Stomach (tissue), 4 donors: ENCODE measurements at regions not wholly inside any gene's neighbourhood (a gene's known extent, or its start where the extent isn't known, plus 50 kb on each side); places are given as distances from the start of the nearest gene placed in this dataset.

ENCODE experiments used
- CTCF ChIP-seq, 7 experiments: fragments of 450-650 bp in 4 of 7; fragments of 200-600 bp in 3 of 7; sonication (generic) in 3 of 7; IDR thresholded peaks; one replicate each; pipeline ENCODE4 v1.5.1; 2016 to 2019; ENCODE audit warnings: antibody characterized with exemption in 7 of 7, control low read depth in 2 of 7, mild to moderate bottlenecking in 1 of 7
- POLR2A ChIP-seq, 4 donors: fragments of 450-650 bp; IDR thresholded peaks; one replicate each; pipeline ENCODE4 v1.6.1; 2016; ENCODE audit warnings: antibody characterized with exemption in 4 of 4, control low read depth in 2 of 4, mild to moderate bottlenecking in 1 of 4, moderate library complexity in 1 of 4
- POLR2AphosphoS5 ChIP-seq, 3 donors: sonication (generic); formaldehyde crosslinking; IDR thresholded peaks; one replicate each; pipeline ENCODE4 v1.6.1; 2016; ENCODE audit warnings: antibody characterized with exemption in 3 of 3

- TF ChIP-seq CTCF (IDR thresholded peaks at IDR 0.05) = no peak
- TF ChIP-seq POLR2A (IDR thresholded peaks at IDR 0.05) = no peak
- TF ChIP-seq POLR2AphosphoS5 (IDR thresholded peaks at IDR 0.05) = no peak
These were observed 69.5 kb downstream of the BTG1 start for GRCh38 chr12:92076101-92076500.
